ENCODE measurements at regions not wholly inside any gene's neighbourhood (a gene's known extent, or its start where the extent isn't known, plus 50 kb on each side); places are given as distances from the start of the nearest gene placed in this dataset.

DNA sequence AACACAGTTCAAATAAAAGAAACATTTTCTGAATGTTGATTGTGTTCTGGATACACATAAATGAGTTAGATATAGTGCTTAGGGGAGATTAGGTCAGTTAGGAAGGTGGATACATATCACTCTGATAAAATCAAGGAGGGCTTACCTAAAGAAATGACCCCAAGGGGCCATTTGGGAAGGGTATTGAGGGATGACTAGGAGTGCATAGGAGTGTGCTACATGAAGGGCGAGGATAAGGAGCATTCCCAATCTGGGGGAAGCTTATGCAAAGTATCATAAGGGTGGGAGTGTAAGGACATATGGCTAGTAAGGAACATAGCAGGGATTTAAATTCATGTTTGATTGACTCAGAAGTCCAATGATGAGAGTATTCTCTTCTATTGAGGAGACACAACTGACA lies 183.6 kb downstream of the NSG2 start:
- Histone ChIP-seq H3K9me3 (no peaks in the 10 kb centered on the region), H3K27ac (ENCODE audit: low read length) (no peak overlapping the region), H3K4me1 (ENCODE audit: control insufficient read depth in 1 of 2, extremely low read depth in 1 of 2, insufficient read depth in 2 of 2, low read length in 2 of 2) (no peaks in the 10 kb centered on the region), H3K36me3 (ENCODE audit: control insufficient read depth in 2 of 2, extremely low read depth in 1 of 2, insufficient read depth in 1 of 2, low read length in 1 of 2) (no peaks in the 10 kb centered on the region), H3K4me3 (ENCODE audit: control insufficient read depth in 1 of 2, extremely low read depth in 1 of 2, low read length in 1 of 2) (no peak overlapping the region), H3K27me3 (replicated peaks in 1 of 2; ENCODE audit: control insufficient read depth in 2 of 2, extremely low read depth in 1 of 2, insufficient read depth in 2 of 2, low read length in 1 of 2) (peaks cover 0 to 3% of the 10 kb centered on the region in 2 experiments)
- H3K4me1 Mint-ChIP-seq: no peaks in the 10 kb centered on the region
- H3K27ac Mint-ChIP-seq: no peak overlapping the region
- ChIA-PET CTCF (no interaction called here), POLR2A (no interaction called here)
- H3K9me3 Mint-ChIP-seq: no peaks in the 10 kb centered on the region
- no peak overlapping the region for H3K4me3 Mint-ChIP-seq
- 67% methylated on average over 1 of the region's 1 CpG for WGBS (ENCODE audit: insufficient coverage)
- DNase-seq (no peak), ATAC-seq (replicated peaks in 1 of 4) (no peak)
- no peaks in the 10 kb centered on the region for H3K36me3 Mint-ChIP-seq
- peaks cover 5 to 33% of the 10 kb centered on the region in 2 donors for H3K27me3 Mint-ChIP-seq

DNA sequence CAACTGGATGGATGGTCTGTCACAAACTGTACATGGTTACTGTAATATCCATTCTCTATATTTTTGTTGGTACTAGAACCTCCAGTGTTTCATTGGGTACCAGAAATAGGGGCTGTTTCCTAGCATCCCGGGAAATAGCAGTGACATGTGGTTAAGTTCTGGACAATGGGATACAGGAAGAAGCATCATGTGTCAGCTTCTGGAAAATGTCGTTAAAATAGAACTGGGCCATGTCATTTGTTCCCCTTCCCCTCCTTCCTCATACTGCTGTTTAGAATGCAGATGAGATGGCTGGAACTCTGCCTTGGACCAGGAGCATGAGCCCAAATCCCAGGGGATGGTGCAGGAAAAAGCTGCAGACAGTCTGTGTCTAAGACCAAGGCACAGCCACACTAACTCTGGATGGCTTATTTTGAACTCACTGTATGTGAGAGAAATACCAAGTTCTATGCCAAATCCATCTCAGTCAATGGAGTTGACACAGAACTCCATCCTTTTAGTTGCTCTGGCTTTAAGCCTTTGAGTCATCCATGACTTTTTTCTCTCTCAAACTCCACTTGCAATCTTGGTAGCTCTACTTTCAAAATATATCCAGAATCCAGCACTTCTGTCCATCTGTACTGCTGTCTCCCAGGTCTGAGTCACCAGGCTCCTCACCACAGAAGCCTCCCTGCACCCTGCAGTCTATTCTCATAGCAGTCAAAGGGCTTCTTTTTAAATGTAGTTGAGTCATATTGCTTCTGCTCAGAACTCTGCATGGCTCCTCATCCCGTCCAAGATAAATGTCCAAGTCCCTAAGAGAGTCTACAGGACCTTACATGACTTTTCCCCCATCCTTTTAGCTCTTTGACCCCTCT lies 184.2 kb downstream of the NSG2 start:
- Mint-ChIP-seq H3K27me3 (peaks cover 5 to 35% of the 10 kb centered on the region in 2 donors), H3K4me1 (no peaks in the 10 kb centered on the region), H3K9me3 (no peaks in the 10 kb centered on the region), H3K4me3 (no peak overlapping the region), H3K36me3 (no peaks in the 10 kb centered on the region), H3K27ac (no peak overlapping the region)
- ChIA-PET CTCF (no interaction called here), POLR2A (no interaction called here)
- DNase-seq (no peak), ATAC-seq (replicated peaks in 1 of 4) (no peak)
- H3K27ac ChIP-seq (ENCODE audit: low read length): no peak overlapping the region
- no peaks in the 10 kb centered on the region for H3K4me1 ChIP-seq (ENCODE audit: control insufficient read depth in 1 of 2, extremely low read depth in 1 of 2, insufficient read depth in 2 of 2, low read length in 2 of 2)
- no peaks in the 10 kb centered on the region for H3K9me3 ChIP-seq
- no peak overlapping the region for H3K4me3 ChIP-seq (ENCODE audit: control insufficient read depth in 1 of 2, extremely low read depth in 1 of 2, low read length in 1 of 2)
- peaks cover 0 to 3% of the 10 kb centered on the region in 2 experiments for H3K27me3 ChIP-seq (replicated peaks in 1 of 2; ENCODE audit: control insufficient read depth in 2 of 2, extremely low read depth in 1 of 2, insufficient read depth in 2 of 2, low read length in 1 of 2)
- WGBS (ENCODE audit: insufficient coverage): 33% methylated on average over 1 of the region's 3 CpGs
- no peaks in the 10 kb centered on the region for H3K36me3 ChIP-seq (ENCODE audit: control insufficient read depth in 2 of 2, extremely low read depth in 1 of 2, insufficient read depth in 1 of 2, low read length in 1 of 2)

DNA sequence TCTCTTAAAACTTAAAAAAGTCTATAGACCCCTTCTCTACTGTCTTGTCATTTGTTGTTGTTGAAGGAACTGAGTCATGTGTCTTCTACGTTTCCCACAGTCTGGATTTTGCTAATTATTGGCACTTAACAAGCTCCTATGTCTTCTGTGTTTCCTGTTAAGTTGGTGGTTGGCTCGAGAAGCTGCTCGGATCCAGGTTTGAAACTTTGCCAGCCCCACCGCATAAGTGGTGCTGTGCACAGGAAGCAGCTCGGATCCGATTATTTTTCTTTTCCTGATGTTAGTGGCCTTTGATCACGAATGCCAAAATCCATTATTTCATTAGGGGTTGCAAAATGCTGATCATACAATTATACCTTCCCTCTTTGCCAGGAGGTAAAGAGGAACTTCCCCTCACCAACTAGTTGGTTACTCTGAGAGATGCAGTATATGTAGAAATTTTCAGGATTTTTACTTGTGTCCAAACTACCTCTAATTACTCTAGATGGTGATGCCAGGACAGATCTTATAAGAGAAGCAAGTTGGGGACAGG lies 186.5 kb downstream of the NSG2 start:
- Mint-ChIP-seq H3K4me3 (no peak overlapping the region), H3K27me3 (peaks cover 3 to 29% of the 10 kb centered on the region in 2 donors), H3K36me3 (no peaks in the 10 kb centered on the region), H3K27ac (no peak overlapping the region), H3K9me3 (no peaks in the 10 kb centered on the region), H3K4me1 (no peaks in the 10 kb centered on the region)
- Histone ChIP-seq H3K9me3 (no peaks in the 10 kb centered on the region), H3K27me3 (replicated peaks in 1 of 2; ENCODE audit: control insufficient read depth in 2 of 2, extremely low read depth in 1 of 2, insufficient read depth in 2 of 2, low read length in 1 of 2) (peaks cover 0 to 3% of the 10 kb centered on the region in 2 experiments), H3K4me3 (ENCODE audit: control insufficient read depth in 1 of 2, extremely low read depth in 1 of 2, low read length in 1 of 2) (no peak overlapping the region), H3K27ac (ENCODE audit: low read length) (no peak overlapping the region), H3K36me3 (ENCODE audit: control insufficient read depth in 2 of 2, extremely low read depth in 1 of 2, insufficient read depth in 1 of 2, low read length in 1 of 2) (no peaks in the 10 kb centered on the region), H3K4me1 (ENCODE audit: control insufficient read depth in 1 of 2, extremely low read depth in 1 of 2, insufficient read depth in 2 of 2, low read length in 2 of 2) (no peaks in the 10 kb centered on the region)
- 7% methylated on average over 2 of the region's 7 CpGs for WGBS (ENCODE audit: insufficient coverage)
- POLR2A ChIA-PET: no interaction called here
- CTCF ChIA-PET: interaction anchor here in 1 of 2 donors (0.7 kb wide), 1 partner anchor 783 kb away, joined by 3 read pairs; no protein-coding TSS in a partner anchor
- DNase-seq (no peak), ATAC-seq (replicated peaks in 1 of 4) (no peak)

DNA sequence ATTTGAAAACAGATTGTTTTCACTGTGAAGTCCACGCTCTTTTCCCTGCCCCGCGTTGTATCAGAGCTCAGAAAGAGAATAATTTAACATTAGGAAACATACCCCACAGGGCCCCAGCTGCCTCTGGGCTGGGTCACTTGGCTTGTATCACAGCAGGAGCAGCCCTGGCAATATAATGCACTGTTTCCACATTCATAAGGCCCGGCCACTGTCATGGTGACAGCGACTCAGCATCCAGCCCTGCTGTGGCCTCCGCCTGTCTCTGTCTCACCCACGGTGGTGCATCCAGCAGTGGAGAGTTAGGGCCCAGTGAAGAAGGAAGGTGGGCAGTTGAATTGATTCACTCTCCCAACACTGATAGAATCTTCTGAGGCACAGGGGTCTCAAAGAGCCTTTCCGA lies 188.9 kb downstream of the NSG2 start:
- Histone ChIP-seq H3K4me1 (ENCODE audit: control insufficient read depth in 1 of 2, extremely low read depth in 1 of 2, insufficient read depth in 2 of 2, low read length in 2 of 2) (no peaks in the 10 kb centered on the region), H3K27ac (ENCODE audit: low read length) (no peak overlapping the region), H3K27me3 (replicated peaks in 1 of 2; ENCODE audit: control insufficient read depth in 2 of 2, extremely low read depth in 1 of 2, insufficient read depth in 2 of 2, low read length in 1 of 2) (peaks cover 0 to 3% of the 10 kb centered on the region in 2 experiments), H3K4me3 (ENCODE audit: control insufficient read depth in 1 of 2, extremely low read depth in 1 of 2, low read length in 1 of 2) (no peak overlapping the region), H3K9me3 (no peaks in the 10 kb centered on the region), H3K36me3 (ENCODE audit: control insufficient read depth in 2 of 2, extremely low read depth in 1 of 2, insufficient read depth in 1 of 2, low read length in 1 of 2) (no peaks in the 10 kb centered on the region)
- POLR2A ChIA-PET: no interaction called here
- H3K9me3 Mint-ChIP-seq: peaks cover 0 to 4% (median 3%) of the 10 kb centered on the region in 3 donors
- H3K36me3 Mint-ChIP-seq: no peaks in the 10 kb centered on the region
- ATAC-seq (replicated peaks in 1 of 4) (no peak), DNase-seq (no peak)
- no peak overlapping the region for H3K27ac Mint-ChIP-seq
- CTCF ChIA-PET: no interaction called here
- H3K4me3 Mint-ChIP-seq: no peak overlapping the region
- peaks cover 2 to 24% of the 10 kb centered on the region in 2 donors for H3K27me3 Mint-ChIP-seq
- no peaks in the 10 kb centered on the region for H3K4me1 Mint-ChIP-seq
- 80% methylated on average over 4 of the region's 8 CpGs for WGBS (ENCODE audit: insufficient coverage)

DNA sequence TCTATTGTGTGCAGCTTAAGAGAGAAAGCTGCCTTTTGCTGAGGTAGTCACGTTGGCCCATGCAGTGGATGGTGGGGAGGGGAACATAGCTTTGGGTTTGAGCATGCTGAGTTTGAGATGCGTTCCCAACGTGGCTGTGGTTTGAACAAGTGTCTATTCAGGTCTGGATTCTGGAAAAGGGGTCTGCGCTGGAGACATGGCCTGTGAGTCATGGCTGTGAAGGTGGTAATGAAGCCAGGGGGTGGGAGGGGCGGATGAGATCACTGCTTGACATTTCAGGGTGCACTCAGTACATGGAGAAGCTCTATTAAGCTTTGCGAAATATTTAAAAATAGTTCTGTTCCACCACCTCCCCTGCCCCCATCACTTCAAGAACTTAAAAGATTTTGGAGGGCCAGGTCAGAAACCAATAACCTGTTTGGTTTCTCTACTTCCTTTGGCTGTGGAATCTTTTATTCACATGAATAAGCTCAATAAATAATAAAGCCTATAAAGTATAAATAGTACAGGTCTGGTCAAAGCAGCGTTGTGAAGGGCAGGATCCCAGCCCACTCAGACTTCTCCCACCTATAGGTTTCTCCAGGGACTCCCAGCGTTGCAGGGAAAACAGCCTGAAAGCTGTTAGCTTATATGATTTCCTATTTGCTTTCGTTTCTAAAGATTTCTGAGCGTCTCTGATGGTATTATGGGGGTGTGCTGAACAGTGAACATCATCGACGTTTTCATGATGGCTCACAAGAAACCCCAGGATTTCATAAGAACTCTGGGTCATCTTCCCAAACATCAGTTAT lies 189.9 kb downstream of the NSG2 start:
- no peaks in the 10 kb centered on the region for H3K4me1 Mint-ChIP-seq
- CTCF ChIA-PET: no interaction called here
- Histone ChIP-seq H3K4me3 (ENCODE audit: control insufficient read depth in 1 of 2, extremely low read depth in 1 of 2, low read length in 1 of 2) (no peak overlapping the region), H3K27me3 (replicated peaks in 1 of 2; ENCODE audit: control insufficient read depth in 2 of 2, extremely low read depth in 1 of 2, insufficient read depth in 2 of 2, low read length in 1 of 2) (peaks cover 0 to 6% of the 10 kb centered on the region in 2 experiments), H3K9me3 (no peaks in the 10 kb centered on the region), H3K27ac (ENCODE audit: low read length) (no peak overlapping the region), H3K36me3 (ENCODE audit: control insufficient read depth in 2 of 2, extremely low read depth in 1 of 2, insufficient read depth in 1 of 2, low read length in 1 of 2) (no peaks in the 10 kb centered on the region), H3K4me1 (ENCODE audit: control insufficient read depth in 1 of 2, extremely low read depth in 1 of 2, insufficient read depth in 2 of 2, low read length in 2 of 2) (no peaks in the 10 kb centered on the region)
- H3K36me3 Mint-ChIP-seq: no peaks in the 10 kb centered on the region
- POLR2A ChIA-PET: no interaction called here
- peaks cover 2 to 19% of the 10 kb centered on the region in 2 donors for H3K27me3 Mint-ChIP-seq
- H3K4me3 Mint-ChIP-seq: no peak overlapping the region
- ATAC-seq (replicated peaks in 1 of 4): no peak
- no peak for DNase-seq
- peaks cover 0 to 5% (median 3%) of the 10 kb centered on the region in 3 donors for H3K9me3 Mint-ChIP-seq
- 79% methylated on average over 4 of the region's 12 CpGs for WGBS (ENCODE audit: insufficient coverage)
- no peak overlapping the region for H3K27ac Mint-ChIP-seq

DNA sequence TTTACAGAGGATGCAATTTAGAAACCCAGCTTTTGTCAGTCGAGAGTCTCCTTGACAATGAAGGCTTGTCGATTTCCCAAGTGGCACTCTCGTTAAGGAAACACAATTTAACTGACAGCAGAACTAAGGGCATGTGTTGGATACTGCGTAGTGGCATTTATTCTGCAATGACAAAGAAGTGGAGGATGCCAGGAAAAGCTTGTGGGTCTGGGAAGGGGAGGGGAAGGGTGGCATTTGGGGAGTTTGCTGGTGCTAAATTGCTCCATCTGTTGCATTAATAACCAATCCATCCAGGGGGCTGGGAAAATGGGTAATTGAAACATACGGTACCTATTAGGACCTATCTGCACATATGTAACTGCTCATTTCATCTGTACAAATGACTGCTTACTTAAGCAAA lies 190.6 kb downstream of the NSG2 start:
- no peaks in the 10 kb centered on the region for H3K4me1 ChIP-seq (ENCODE audit: control insufficient read depth in 1 of 2, extremely low read depth in 1 of 2, insufficient read depth in 2 of 2, low read length in 2 of 2)
- no peak overlapping the region for H3K4me3 ChIP-seq (ENCODE audit: control insufficient read depth in 1 of 2, extremely low read depth in 1 of 2, low read length in 1 of 2)
- peaks cover 2 to 18% of the 10 kb centered on the region in 2 donors for H3K27me3 Mint-ChIP-seq
- CTCF ChIA-PET: no interaction called here
- H3K9me3 Mint-ChIP-seq: peaks cover 0 to 5% (median 3%) of the 10 kb centered on the region in 3 donors
- 84% methylated on average over 4 of the region's 5 CpGs for WGBS (ENCODE audit: insufficient coverage)
- no peaks in the 10 kb centered on the region for H3K36me3 ChIP-seq (ENCODE audit: control insufficient read depth in 2 of 2, extremely low read depth in 1 of 2, insufficient read depth in 1 of 2, low read length in 1 of 2)
- no peaks in the 10 kb centered on the region for H3K4me1 Mint-ChIP-seq
- H3K27me3 ChIP-seq (replicated peaks in 1 of 2; ENCODE audit: control insufficient read depth in 2 of 2, extremely low read depth in 1 of 2, insufficient read depth in 2 of 2, low read length in 1 of 2): peaks cover 0 to 8% of the 10 kb centered on the region in 2 experiments
- H3K4me3 Mint-ChIP-seq: no peak overlapping the region
- DNase-seq (no peak), ATAC-seq (replicated peaks in 1 of 4) (no peak)
- no peak overlapping the region for H3K27ac ChIP-seq (ENCODE audit: low read length)
- no peaks in the 10 kb centered on the region for H3K9me3 ChIP-seq
- POLR2A ChIA-PET: no interaction called here
- no peak overlapping the region for H3K27ac Mint-ChIP-seq
- H3K36me3 Mint-ChIP-seq: no peaks in the 10 kb centered on the region

All from T-cell (primary cell).